Globus pallidus (tissue), 1 donor: ENCODE measurements at regions not wholly inside any gene's neighbourhood (a gene's known extent, or its start where the extent isn't known, plus 50 kb on each side); places are given as distances from the start of the nearest gene placed in this dataset.
"Not testable (repeated sequence)": the region's sequence is repeated elsewhere in the genome, so short reads cannot be mapped to it uniquely, and the experiment has no call there.

Source experiments
- DNase-seq: peaks from one replicate; pipeline ENCODE4 v3.0.0-alpha.2; 2015; ENCODE audit warnings: low spot score

DNA sequence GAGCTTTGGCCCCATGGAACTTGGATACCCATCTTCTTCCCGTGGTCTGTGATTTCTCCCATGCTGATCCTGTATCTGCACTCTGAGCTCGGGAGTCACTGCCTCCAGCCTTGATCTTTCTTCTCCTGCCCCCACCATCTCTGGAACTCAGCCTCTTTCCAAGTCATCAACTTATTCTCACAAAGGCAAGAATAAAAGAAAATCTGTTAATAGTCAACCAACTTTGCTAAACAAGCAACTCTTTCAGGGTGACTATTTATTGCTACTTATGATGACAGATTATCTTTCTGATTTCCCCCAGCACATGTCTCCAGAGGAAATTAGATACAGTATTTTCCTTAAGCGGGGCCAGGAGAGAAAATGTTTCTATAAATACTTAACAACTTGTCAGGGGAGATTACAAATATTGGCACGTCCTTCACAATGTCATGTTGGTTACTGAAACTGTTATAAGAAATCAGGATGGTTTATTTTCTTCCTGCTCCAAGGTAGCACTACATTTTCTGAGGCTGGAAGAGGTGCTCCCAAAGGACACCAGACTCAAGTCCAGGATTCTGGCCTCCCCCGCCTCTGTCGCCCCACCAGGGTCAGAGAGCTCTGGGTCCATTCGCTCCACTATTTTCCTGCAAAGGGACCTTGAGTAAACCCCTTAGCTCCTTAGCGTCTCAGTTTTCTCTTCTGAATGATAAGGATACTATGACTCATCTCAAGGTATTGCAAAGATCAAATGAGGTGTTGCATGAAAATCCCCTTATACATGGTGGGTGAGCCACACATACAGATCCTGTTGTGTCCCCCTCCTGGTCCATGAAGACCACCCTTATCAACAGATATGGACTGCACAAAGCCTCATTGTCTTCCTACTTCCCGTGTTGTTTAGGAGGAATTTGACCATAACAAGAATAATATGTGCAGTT lies 205.2 kb upstream of the WSCD1 start:
- DNase-seq: no peak

- no peak for DNase-seq
Observed at GRCh38 chr17:5866978-5867377, 203.2 kb upstream of the WSCD1 start.

GRCh38 chr17:5869041-5869745 lies 201.0 kb upstream of the WSCD1 start:
- no peak for DNase-seq

GRCh38 chr17:5870231-5870953 lies 199.8 kb upstream of the WSCD1 start:
- no peak for DNase-seq

GRCh38 chr17:5871666-5872065 lies 198.5 kb upstream of the WSCD1 start:
- no peak for DNase-seq

GRCh38 chr17:5872831-5873230 lies 197.3 kb upstream of the WSCD1 start:
- no peak for DNase-seq

- no peak for DNase-seq
Observed at GRCh38 chr17:5873781-5874180, 196.4 kb upstream of the WSCD1 start.

DNA sequence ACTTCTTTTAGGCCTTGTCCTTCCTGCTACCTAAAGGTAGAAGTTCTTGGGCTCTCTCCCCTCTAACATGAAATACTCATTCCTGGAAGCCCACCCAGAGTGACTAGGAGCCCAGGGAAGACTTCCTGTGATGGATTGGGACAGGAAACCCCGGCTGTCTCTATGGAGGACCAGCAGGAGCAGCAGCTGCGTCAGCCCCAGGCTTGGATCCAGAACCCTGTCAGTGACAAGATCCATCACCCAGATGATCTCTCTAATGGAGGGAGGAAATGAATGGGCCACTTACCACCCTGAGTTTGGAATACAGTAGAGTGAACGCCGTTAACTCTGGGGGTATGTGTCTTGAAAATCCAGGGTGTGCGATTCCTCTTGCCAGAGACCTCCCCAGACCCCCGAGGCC lies 195.7 kb upstream of the WSCD1 start:
- peak; percentile 57 for DNase-seq

- no peak for DNase-seq
Observed at GRCh38 chr17:5877366-5877765, 192.8 kb upstream of the WSCD1 start.

DNA sequence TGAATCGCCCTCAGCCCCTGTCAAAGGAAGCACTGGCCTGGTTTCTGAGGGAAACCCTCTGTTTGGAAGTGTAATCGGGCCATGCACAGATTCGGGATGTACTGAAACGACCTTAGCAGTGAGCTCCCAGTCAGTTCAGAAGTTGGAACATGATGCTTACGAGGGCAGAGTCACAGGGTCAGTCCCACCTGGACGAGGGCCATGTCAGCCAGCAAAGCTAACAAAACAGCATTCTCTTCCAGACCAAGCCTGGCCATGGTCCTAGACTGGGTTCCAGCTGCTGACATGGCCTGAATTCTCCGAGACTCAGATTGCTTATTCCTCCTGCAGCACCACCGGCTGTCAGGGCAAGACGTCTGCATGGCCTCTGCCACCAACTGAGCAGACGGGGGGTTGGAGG lies 192.2 kb upstream of the WSCD1 start:
- DNase-seq: peak; percentile 94

DNA sequence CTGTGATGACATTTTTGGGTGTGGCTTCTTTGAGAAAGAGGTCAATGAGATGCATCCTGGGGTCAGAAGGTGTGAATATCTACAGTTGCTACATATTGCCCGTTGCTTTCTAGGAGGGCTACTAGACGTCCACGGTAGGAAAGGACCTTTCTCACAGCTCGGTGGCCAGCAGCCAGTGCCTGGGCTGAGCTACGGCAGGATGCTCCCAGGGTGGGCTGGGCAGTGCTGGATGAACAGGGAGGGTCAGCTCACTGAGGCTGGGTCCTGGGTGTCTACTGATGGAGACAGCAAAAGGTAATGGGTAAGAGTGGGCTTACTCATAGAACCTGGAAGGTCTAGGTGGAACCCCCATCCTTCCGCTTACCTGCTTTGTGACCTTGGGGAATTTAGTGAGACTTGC lies 188.3 kb upstream of the WSCD1 start:
- DNase-seq: no peak

- no peak for DNase-seq
Observed at GRCh38 chr17:5883775-5884665, 186.2 kb upstream of the WSCD1 start.

DNA sequence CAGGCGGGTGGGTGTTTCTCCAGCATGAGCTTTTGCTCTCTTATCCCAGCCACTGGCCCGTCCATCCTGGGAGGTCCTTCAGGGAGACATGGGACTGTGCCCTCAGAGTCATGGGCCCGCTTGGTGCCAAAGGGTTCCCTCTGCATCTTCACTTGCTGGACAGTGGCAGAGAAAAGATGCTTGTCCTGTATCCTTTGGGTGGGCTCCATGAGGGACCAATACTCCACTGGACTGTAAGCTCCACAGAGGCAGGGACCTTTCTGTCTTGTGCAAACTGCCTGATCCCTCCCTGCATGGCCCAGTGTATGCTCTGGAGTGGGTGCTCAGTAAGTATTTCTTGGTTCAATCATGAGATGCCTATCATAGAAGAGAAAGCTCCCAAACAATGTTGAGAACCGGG lies 184.8 kb upstream of the WSCD1 start:
- DNase-seq: no peak

DNA sequence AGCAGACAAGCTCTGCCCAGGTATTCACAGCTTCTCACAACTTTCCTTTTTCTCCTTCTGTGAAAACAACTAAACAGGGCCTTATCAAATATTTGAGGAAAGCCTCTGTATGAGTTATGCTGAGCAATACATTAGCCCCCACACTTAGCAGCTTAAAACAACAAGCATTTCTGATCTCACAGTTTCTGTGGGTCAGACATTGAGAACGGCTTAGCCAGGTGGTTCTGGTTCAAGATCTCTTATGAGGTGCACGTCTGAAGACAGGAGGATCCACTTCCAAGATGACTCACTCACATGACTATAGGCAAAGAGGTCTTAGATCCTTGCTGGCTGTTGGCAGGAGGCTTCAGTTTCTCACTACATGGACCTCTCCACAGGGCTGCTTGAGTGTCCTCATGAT lies 181.4 kb upstream of the WSCD1 start:
- DNase-seq: no peak

GRCh38 chr17:5892921-5893675 lies 177.1 kb upstream of the WSCD1 start:
- DNase-seq: peak; percentile 87

DNA sequence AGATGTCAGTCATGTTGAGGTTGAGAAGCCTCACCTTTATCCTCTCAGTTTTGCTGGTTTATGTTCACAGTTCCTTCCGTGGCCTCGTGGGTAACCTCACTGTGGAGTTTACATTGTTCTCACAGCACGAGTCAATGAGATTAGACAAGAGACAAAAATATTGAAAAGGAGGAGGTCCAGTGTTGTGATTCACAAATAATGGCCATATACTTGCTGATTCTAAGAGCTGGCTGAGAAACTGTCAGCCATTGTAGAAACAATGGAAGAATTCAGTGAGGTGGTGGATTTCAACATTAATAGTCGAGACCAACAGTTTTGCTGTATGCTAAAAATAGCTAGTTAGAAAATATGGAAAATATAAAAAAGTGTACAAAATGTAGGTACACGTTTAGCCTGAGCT lies 176.4 kb upstream of the WSCD1 start:
- DNase-seq: peak; percentile 47

DNA sequence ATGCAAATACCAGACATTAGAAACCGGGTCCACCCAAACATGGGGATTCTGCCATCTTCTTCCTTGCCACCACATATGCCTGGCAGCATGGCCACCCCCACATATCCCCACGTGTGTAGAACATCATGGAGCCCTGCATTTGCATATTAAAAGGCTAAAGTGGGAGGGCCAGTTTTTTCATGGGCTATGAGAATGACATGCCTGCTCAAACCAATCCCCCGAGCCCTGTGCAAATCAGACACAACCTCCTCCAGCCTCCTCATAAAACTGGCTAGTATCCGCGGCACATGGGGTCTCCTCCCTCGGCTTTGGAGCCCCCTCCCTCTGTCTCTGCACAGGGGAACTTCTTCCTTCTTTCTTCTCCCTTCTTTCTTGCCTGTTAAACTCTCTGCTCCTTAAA lies 174.9 kb upstream of the WSCD1 start:
- no peak for DNase-seq

DNA sequence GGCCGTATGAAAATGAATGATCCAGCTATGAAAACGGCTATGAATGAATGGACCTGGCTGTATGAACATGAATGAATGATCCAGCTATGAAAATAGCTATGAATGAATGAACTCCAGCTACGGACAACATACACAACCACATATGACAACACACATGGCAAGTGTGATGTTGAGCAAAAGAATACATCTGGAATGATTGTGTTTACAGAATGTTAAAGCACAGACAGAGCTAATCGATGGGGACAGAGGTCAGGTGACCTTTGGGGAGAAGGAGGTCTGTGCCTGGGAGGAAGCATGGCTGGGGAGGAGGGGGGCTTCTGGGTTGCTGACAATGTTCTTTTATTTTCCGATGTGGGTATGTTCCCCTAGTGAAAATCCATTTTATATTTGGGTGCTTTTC lies 174.0 kb upstream of the WSCD1 start:
- DNase-seq: no peak

DNA sequence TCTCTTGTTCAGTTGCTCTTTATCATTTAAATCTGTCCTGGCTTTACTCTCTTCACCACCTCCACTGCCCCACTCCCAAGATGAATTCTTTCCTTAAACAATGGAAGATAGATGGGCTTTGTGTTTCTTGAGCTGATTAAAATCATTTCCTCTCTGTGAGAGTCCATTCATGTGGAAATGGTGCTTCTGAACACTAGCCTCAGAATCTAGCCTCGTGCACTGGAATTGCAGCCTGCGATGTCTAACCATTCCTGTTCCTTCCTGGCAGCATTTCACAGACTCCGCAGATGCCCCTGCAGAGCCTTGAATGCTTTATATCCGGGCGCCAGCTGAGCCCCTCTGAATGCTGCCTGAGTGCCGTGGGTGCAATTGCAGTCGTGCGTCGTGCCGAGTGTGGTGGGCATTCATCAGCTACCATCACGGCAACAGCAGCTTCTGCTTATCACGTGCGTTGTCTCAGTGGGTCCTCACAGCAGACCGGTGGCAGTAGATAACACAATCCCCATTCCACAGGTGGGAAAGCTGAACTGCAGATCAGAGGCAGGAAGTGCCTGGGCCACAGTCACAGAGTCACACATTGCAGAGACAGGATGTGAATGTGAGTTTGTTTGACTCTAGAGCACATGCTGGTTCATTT lies 172.8 kb upstream of the WSCD1 start:
- peak; percentile 28 for DNase-seq

GRCh38 chr17:5897981-5898380 lies 172.2 kb upstream of the WSCD1 start:
- DNase-seq: not testable (repeated sequence)
